Tibial nerve (tissue), 4 donors: ENCODE measurements at regions not wholly inside any gene's neighbourhood (a gene's known extent, or its start where the extent isn't known, plus 50 kb on each side); places are given as distances from the start of the nearest gene placed in this dataset.

Experiments
- CTCF ChIP-seq, 5 experiments: fragments of 200-600 bp in 3 of 5; fragments of 450-650 bp in 2 of 5; sonication (generic) in 3 of 5; IDR thresholded peaks; one replicate each; pipeline ENCODE4 v1.5.1; 2016 to 2019; ENCODE audit warnings: antibody characterized with exemption in 5 of 5, mild to moderate bottlenecking in 3 of 5, moderate library complexity in 2 of 5
- EP300 ChIP-seq, 2 donors: sonication (generic); formaldehyde crosslinking; IDR thresholded peaks; one replicate each; pipeline ENCODE4 v1.6.1; 2017; ENCODE audit warnings: antibody characterized with exemption in 2 of 2, mild to moderate bottlenecking in 1 of 2
- POLR2A ChIP-seq, 2 donors: fragments of 450-650 bp; IDR thresholded peaks; one replicate each; pipeline ENCODE4 v1.6.1; 2017; ENCODE audit warnings: antibody characterized with exemption in 2 of 2, mild to moderate bottlenecking in 2 of 2, moderate library complexity in 2 of 2

- TF ChIP-seq CTCF (IDR thresholded peaks at IDR 0.05) = no peak
- no peak for TF ChIP-seq POLR2A (IDR thresholded peaks at IDR 0.05)
- no peak for TF ChIP-seq EP300 (IDR thresholded peaks at IDR 0.05)
Measured at GRCh38 chr4:78694457-78694787, 81.7 kb upstream of the BMP2K start.
